Astrocyte (in vitro differentiated cells and primary cell): ENCODE measurements at regions not wholly inside any gene's neighbourhood (a gene's known extent, or its start where the extent isn't known, plus 50 kb on each side); places are given as distances from the start of the nearest gene placed in this dataset.

ENCODE experiments used
- DNase-seq: peaks from one replicate; pipeline ENCODE4 v3.0.0-alpha.2; 2010; ENCODE audit warnings: low read depth
- FAIRE-seq: peaks from 2 replicates; lab custom pipeline; 2011; peaks lifted over from hg19 to GRCh38; lab: Jason Lieb, UNC
- H2AFZ ChIP-seq: 2 replicates; pipeline ENCODE4 v1.6.0; 2012; ENCODE audit warnings: low read depth, low read length, inconsistent platforms
- H3K27ac ChIP-seq: 2 replicates; pipeline ENCODE4 v1.5.1; 2011; ENCODE audit warnings: low read depth, low read length, inconsistent platforms
- H3K27me3 ChIP-seq: 2 replicates; pipeline ENCODE4 v1.6.0; 2011; ENCODE audit warnings: low read length, inconsistent platforms; ENCODE audit not compliant: insufficient read depth
- H3K36me3 ChIP-seq: 2 replicates; pipeline ENCODE4 v1.5.1; 2011; ENCODE audit warnings: low read length, inconsistent platforms; ENCODE audit not compliant: insufficient read depth
- H3K4me1 ChIP-seq: 2 replicates; pipeline ENCODE4 v1.5.1; 2011; ENCODE audit warnings: low read length, inconsistent platforms; ENCODE audit not compliant: insufficient read depth
- H3K4me2 ChIP-seq: 2 replicates; pipeline ENCODE4 v1.6.0; 2012; ENCODE audit warnings: low read length, inconsistent platforms
- H3K4me3 ChIP-seq: 2 replicates; pipeline ENCODE4 v1.5.1; 2011; ENCODE audit warnings: low read depth, mild to moderate bottlenecking, low read length, inconsistent platforms; ENCODE audit not compliant: insufficient read depth
- H3K79me2 ChIP-seq: 2 replicates; pipeline ENCODE4 v1.6.0; 2012; ENCODE audit warnings: mild to moderate bottlenecking, low read length, inconsistent platforms; ENCODE audit not compliant: insufficient read depth
- H3K9ac ChIP-seq: 2 replicates; pipeline ENCODE4 v1.6.0; 2012; ENCODE audit warnings: mild to moderate bottlenecking, low read length, inconsistent platforms
- H3K9me3 ChIP-seq: 2 replicates; pipeline ENCODE4 v1.5.1; 2012; ENCODE audit warnings: low read depth, mild to moderate bottlenecking, low read length, inconsistent platforms; ENCODE audit not compliant: insufficient read depth
- H4K20me1 ChIP-seq: 2 replicates; pipeline ENCODE4 v1.6.0; 2012; ENCODE audit warnings: low read length, inconsistent platforms; ENCODE audit not compliant: insufficient read depth
- H3K27ac Mint-ChIP-seq: one replicate; pipeline ENCODE4 v1.8.0; 2021; ENCODE audit warnings: mild to moderate bottlenecking, mixed read lengths; ENCODE audit not compliant: unreplicated experiment
- H3K27me3 Mint-ChIP-seq: one replicate; pipeline ENCODE4 v1.8.0; 2021; ENCODE audit warnings: low read depth, mixed read lengths; ENCODE audit not compliant: unreplicated experiment
- H3K36me3 Mint-ChIP-seq: one replicate; pipeline ENCODE4 v1.8.0; 2021; ENCODE audit warnings: low read depth, mixed read lengths; ENCODE audit not compliant: unreplicated experiment
- H3K4me1 Mint-ChIP-seq: one replicate; pipeline ENCODE4 v1.8.0; 2021; ENCODE audit warnings: low read depth, mixed read lengths; ENCODE audit not compliant: unreplicated experiment
- H3K4me3 Mint-ChIP-seq: one replicate; pipeline ENCODE4 v1.8.0; 2021; ENCODE audit warnings: mild to moderate bottlenecking, moderate library complexity, mixed read lengths; ENCODE audit not compliant: unreplicated experiment
- H3K9me3 Mint-ChIP-seq: one replicate; pipeline ENCODE4 v1.8.0; 2021; ENCODE audit warnings: mild to moderate bottlenecking, mixed read lengths; ENCODE audit not compliant: unreplicated experiment
- EZH2 ChIP-seq: IDR thresholded peaks from 2 replicates; pipeline ENCODE4 v1.6.1; 2012; ENCODE audit warnings: mild to moderate bottlenecking, low read length, inconsistent platforms; ENCODE audit not compliant: insufficient read depth
- TF ChIP-seq, protein P1 (sequence below): IDR thresholded peaks from 2 replicates; pipeline ENCODE4 v1.5.1; 2011; ENCODE audit warnings: low read depth, mild to moderate bottlenecking, inconsistent platforms, low read length, moderate library complexity; ENCODE audit not compliant: insufficient read depth

DNA sequence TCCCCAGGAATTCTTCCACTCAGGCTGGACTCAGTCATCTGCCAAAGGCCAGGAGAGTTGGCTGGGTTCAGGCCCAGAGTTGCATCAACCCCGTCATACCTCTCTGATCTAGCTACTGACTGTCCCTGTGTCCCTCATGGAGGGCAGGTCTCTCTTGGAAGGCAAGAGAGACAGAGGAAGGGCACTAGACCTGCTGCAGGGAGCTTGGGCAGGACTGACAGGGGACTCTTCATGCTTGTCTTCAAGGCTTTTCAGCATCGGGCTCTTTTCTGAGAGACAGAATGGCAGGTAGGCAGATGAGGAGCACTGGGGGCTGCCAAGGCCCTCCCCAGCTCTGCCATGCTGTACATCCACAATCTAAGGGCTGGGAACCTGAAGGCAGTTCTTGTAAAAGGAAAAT lies 140.1 kb upstream of the MRPS22 start:
- H3K9me3 Mint-ChIP-seq: peaks cover 3% of the 10 kb centered on the region

DNA sequence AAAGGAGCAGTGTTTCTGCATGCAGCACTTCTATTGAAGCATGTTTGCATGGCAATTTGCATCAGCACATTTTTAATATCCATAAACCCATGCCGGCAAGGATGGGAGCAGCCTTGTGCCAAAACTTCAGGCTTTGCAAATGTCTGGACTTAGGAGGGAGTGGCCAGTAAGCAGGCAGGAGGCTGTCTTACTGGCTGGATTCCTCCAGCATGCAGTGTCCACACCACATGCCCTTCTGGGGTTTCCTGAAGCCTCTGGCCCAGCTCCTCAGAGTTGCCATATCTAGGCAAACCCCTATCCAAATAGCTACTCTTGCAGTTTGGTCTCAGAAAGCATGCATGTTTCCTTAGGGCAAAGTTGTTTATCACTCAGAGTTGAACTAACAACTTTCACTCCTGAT lies 139.1 kb upstream of the MRPS22 start:
- no peaks in the 10 kb centered on the region for H3K27me3 ChIP-seq
- DNase-seq (no peak), FAIRE-seq (no peak)
- H4K20me1 ChIP-seq: no peaks in the 10 kb centered on the region
- peaks cover 6% of the 10 kb centered on the region for H3K4me1 Mint-ChIP-seq
- no peaks in the 10 kb centered on the region for H3K4me1 ChIP-seq
- no peak overlapping the region for H3K4me3 Mint-ChIP-seq
- H3K27ac Mint-ChIP-seq: no peak overlapping the region
- H3K4me3 ChIP-seq: no peak overlapping the region
- no peaks in the 10 kb centered on the region for H3K9me3 ChIP-seq
- H3K27me3 Mint-ChIP-seq: peaks cover 24% of the 10 kb centered on the region
- H2AFZ ChIP-seq: no peak overlapping the region
- no peaks in the 10 kb centered on the region for H3K36me3 ChIP-seq
- H3K79me2 ChIP-seq: no peaks in the 10 kb centered on the region
- no peak overlapping the region for H3K4me2 ChIP-seq
- TF ChIP-seq EZH2: no peak
- TF ChIP-seq, protein P1, sequence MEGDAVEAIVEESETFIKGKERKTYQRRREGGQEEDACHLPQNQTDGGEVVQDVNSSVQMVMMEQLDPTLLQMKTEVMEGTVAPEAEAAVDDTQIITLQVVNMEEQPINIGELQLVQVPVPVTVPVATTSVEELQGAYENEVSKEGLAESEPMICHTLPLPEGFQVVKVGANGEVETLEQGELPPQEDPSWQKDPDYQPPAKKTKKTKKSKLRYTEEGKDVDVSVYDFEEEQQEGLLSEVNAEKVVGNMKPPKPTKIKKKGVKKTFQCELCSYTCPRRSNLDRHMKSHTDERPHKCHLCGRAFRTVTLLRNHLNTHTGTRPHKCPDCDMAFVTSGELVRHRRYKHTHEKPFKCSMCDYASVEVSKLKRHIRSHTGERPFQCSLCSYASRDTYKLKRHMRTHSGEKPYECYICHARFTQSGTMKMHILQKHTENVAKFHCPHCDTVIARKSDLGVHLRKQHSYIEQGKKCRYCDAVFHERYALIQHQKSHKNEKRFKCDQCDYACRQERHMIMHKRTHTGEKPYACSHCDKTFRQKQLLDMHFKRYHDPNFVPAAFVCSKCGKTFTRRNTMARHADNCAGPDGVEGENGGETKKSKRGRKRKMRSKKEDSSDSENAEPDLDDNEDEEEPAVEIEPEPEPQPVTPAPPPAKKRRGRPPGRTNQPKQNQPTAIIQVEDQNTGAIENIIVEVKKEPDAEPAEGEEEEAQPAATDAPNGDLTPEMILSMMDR: no peak
- H3K36me3 Mint-ChIP-seq: no peaks in the 10 kb centered on the region
- H3K9ac ChIP-seq: no peak overlapping the region
- no peak overlapping the region for H3K27ac ChIP-seq
- H3K9me3 Mint-ChIP-seq: peaks cover 3% of the 10 kb centered on the region

More for the DNA sequence above, 140.1 kb upstream of the MRPS22 start:
- Histone ChIP-seq H2AFZ (no peak overlapping the region), H3K27ac (no peak overlapping the region), H3K9me3 (no peaks in the 10 kb centered on the region), H3K4me1 (no peaks in the 10 kb centered on the region), H3K36me3 (no peaks in the 10 kb centered on the region), H4K20me1 (no peaks in the 10 kb centered on the region), H3K27me3 (no peaks in the 10 kb centered on the region), H3K4me3 (no peak overlapping the region), H3K79me2 (no peaks in the 10 kb centered on the region), H3K9ac (no peak overlapping the region), H3K4me2 (no peak overlapping the region)
- Mint-ChIP-seq H3K4me3 (no peak overlapping the region), H3K27ac (no peak overlapping the region), H3K4me1 (peaks cover 6% of the 10 kb centered on the region), H3K36me3 (no peaks in the 10 kb centered on the region), H3K27me3 (peaks cover 27% of the 10 kb centered on the region)
- TF ChIP-seq, protein P1: no peak
- TF ChIP-seq EZH2: no peak
- DNase-seq (no peak), FAIRE-seq (no peak)

DNA sequence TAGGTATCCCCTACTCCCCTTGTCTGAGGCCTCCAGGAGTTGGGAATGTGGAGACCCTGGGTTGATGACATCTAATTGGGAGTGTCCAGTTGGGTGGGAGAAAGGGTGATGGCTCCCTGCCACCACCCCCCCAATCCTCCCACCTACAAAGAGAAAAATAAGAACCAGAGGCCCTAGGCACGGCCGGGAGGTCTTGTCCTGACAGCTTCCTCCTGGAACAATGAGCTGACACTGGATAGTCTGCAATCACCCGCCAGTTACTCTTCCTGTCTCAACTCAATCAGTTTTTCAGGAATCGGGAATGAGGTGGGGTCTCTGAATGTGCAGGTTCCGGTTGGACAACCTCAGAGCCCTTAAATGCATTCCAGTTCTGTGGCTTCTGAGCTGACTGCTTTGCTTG lies 129.9 kb upstream of the MRPS22 start:
- H3K4me2 ChIP-seq: no peak overlapping the region
- no peaks in the 10 kb centered on the region for H3K36me3 ChIP-seq
- H3K27ac ChIP-seq: no peak overlapping the region
- Mint-ChIP-seq H3K4me1 (peaks cover 23% of the 10 kb centered on the region), H3K27ac (no peak overlapping the region), H3K27me3 (peaks cover 14% of the 10 kb centered on the region), H3K9me3 (peaks cover 1% of the 10 kb centered on the region), H3K36me3 (no peaks in the 10 kb centered on the region), H3K4me3 (no peak overlapping the region)
- no peak overlapping the region for H3K4me3 ChIP-seq
- no peak overlapping the region for H2AFZ ChIP-seq
- peaks cover 3% of the 10 kb centered on the region for H3K27me3 ChIP-seq
- H3K9ac ChIP-seq: no peak overlapping the region
- DNase-seq (no peak), FAIRE-seq (no peak)
- H4K20me1 ChIP-seq: no peaks in the 10 kb centered on the region
- no peaks in the 10 kb centered on the region for H3K4me1 ChIP-seq
- no peaks in the 10 kb centered on the region for H3K79me2 ChIP-seq
- TF ChIP-seq, protein P1: no peak
- no peaks in the 10 kb centered on the region for H3K9me3 ChIP-seq
